Hepatocyte (in vitro differentiated cells): ENCODE measurements at regions not wholly inside any gene's neighbourhood (a gene's known extent, or its start where the extent isn't known, plus 50 kb on each side); places are given as distances from the start of the nearest gene placed in this dataset.

Source experiments
- DNase-seq: peaks from one replicate; pipeline ENCODE4 v3.0.0-alpha.2; 2016; ENCODE audit warnings: low spot score
- H2AFZ ChIP-seq: fragments of 200-600 bp; sonication (generic); 2 replicates; pipeline ENCODE4 v1.6.0; 2016; ENCODE audit warnings: antibody characterized with exemption, mild to moderate bottlenecking
- H3K27ac ChIP-seq: fragments of 200-600 bp; sonication (generic); 2 replicates; pipeline ENCODE4 v1.5.1; 2016; ENCODE audit warnings: mild to moderate bottlenecking
- H3K27me3 ChIP-seq: fragments of 200-600 bp; sonication (generic); 2 replicates; pipeline ENCODE4 v1.6.1; 2016
- H3K36me3 ChIP-seq: fragments of 200-600 bp; sonication (generic); replicated peaks from 2 replicates; pipeline ENCODE4 v1.5.1; 2016; ENCODE audit warnings: low read depth; ENCODE audit not compliant: insufficient read depth
- H3K4me1 ChIP-seq: fragments of 200-600 bp; sonication (generic); 2 replicates; pipeline ENCODE4 v1.5.1; 2016; ENCODE audit warnings: mild to moderate bottlenecking, moderate library complexity; ENCODE audit not compliant: insufficient read depth
- H3K4me2 ChIP-seq: fragments of 200-600 bp; sonication (generic); 2 replicates; pipeline ENCODE4 v1.6.0; 2016
- H3K4me3 ChIP-seq: fragments of 200-600 bp; sonication (generic); 2 replicates; pipeline ENCODE4 v1.5.1; 2016; ENCODE audit warnings: mild to moderate bottlenecking
- H3K79me2 ChIP-seq: fragments of 200-600 bp; sonication (generic); 2 replicates; pipeline ENCODE4 v1.6.0; 2017; ENCODE audit warnings: mild to moderate bottlenecking
- H3K9me2 ChIP-seq: fragments of 200-600 bp; sonication (generic); replicated peaks from 2 replicates; pipeline ENCODE4 v1.6.0; 2017; ENCODE audit warnings: mild to moderate bottlenecking; ENCODE audit not compliant: insufficient read depth
- H3K9me3 ChIP-seq: fragments of 200-600 bp; sonication (generic); 2 replicates; pipeline ENCODE4 v1.5.1; 2016; ENCODE audit warnings: low read depth, mild to moderate bottlenecking
- H4K20me1 ChIP-seq: fragments of 200-600 bp; sonication (generic); 2 replicates; pipeline ENCODE4 v1.6.0; 2016; ENCODE audit warnings: mild to moderate bottlenecking; ENCODE audit not compliant: insufficient read depth, poor library complexity, severe bottlenecking
- CTCF ChIP-seq: fragments of 200-600 bp; sonication (generic); IDR thresholded peaks from 2 replicates; pipeline ENCODE4 v1.5.1; 2016; ENCODE audit warnings: antibody characterized with exemption, mild to moderate bottlenecking; ENCODE audit not compliant: poor library complexity
- EZH2 ChIP-seq: fragments of 200-600 bp; sonication (generic); IDR thresholded peaks from 2 replicates; pipeline ENCODE4 v1.6.1; 2016; ENCODE audit warnings: antibody characterized with exemption, mild to moderate bottlenecking, borderline replicate concordance
- EZH2phosphoT487 ChIP-seq: fragments of 200-600 bp; sonication (generic); IDR thresholded peaks from one replicate; pipeline ENCODE4 v1.6.1; 2018; ENCODE audit warnings: antibody characterized with exemption, mild to moderate bottlenecking, low read depth, moderate library complexity; ENCODE audit not compliant: unreplicated experiment, severe bottlenecking
- WGBS: methylation state at CpG from one replicate; pipeline ENCODE4 v1.1.6; 2016; ENCODE audit warnings: low lambda C conversion rate; ENCODE audit errors: missing lambda C conversion rate; 5-methylcytosine and 5-hydroxymethylcytosine counted together

DNA sequence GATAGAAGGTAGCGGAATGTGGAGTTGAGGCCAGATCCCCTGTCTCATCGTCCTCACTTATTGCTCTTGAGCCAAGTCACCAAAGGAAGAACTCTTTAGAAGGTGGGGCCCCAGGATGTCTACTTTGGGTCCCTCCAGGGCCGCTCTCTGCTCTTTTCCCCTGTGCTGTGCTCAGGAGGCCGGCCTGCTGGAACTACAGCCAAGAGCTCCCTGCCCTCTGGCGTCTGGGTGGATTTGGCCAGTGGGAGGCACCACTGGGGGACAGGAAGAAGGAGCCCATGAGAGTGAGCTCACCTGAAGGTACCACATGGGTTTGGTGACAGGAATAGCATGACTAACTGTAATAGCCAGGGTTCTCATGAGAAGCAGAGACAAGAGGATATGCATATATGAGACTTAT is 97.7 kb upstream of the FAM180A start:
- H2AFZ ChIP-seq = no peak overlapping the region
- H3K4me1 ChIP-seq = no peaks in the 10 kb centered on the region
- no peaks in the 10 kb centered on the region for H3K9me3 ChIP-seq
- H3K4me3 ChIP-seq = no peak overlapping the region
- TF ChIP-seq CTCF (no peak), EZH2phosphoT487 (no peak), EZH2 (no peak)
- WGBS = 94% methylated on average over 5 of the region's 5 CpGs
- no peak for DNase-seq
- no peaks in the 10 kb centered on the region for H3K27me3 ChIP-seq
- no peaks in the 10 kb centered on the region for H4K20me1 ChIP-seq
- no peaks in the 10 kb centered on the region for H3K79me2 ChIP-seq
- H3K9me2 ChIP-seq = no peaks in the 10 kb centered on the region
- H3K27ac ChIP-seq = no peak overlapping the region
- H3K36me3 ChIP-seq = no peaks in the 10 kb centered on the region
- H3K4me2 ChIP-seq = no peak overlapping the region

DNA sequence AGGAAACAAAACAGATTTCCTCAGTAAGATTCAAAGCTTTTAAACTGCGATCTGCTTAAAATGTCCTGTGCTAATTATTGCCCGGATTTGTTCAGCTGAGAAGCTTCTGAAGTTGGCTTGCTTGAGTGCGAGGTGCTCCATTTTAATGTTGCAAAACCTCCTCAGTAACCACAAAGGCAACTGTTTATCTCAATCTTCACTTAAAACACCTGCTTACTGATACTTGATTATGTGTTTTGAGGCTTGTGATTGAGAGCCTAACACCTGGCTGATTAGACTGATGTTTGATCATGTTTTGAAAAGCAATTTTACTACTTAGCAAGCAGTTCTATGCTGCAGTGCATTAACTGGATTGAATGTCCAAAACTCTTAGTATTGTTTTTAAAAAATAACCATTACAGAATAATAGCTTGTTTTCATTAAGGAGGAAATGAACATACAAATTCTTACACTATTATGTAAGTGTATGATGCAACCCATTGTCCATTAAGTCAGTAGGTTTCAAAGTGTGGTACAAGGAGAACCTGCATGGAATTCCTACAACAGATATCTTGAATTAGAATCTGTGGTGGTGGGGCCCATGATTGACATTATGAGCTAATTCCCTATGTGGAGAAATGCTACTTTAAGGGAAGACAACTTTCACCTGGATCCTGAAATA is 96.9 kb upstream of the FAM180A start:
- TF ChIP-seq CTCF = no peak
- no peak for TF ChIP-seq EZH2phosphoT487
- TF ChIP-seq EZH2 = no peak
- no peaks in the 10 kb centered on the region for H3K27me3 ChIP-seq
- H3K9me2 ChIP-seq = no peaks in the 10 kb centered on the region
- no peaks in the 10 kb centered on the region for H3K36me3 ChIP-seq
- H3K27ac ChIP-seq = no peak overlapping the region
- no peaks in the 10 kb centered on the region for H3K79me2 ChIP-seq
- no peak for DNase-seq
- H3K4me1 ChIP-seq = no peaks in the 10 kb centered on the region
- H3K4me2 ChIP-seq = no peak overlapping the region
- 91% methylated on average over 3 of the region's 3 CpGs for WGBS
- H3K9me3 ChIP-seq = no peaks in the 10 kb centered on the region
- no peaks in the 10 kb centered on the region for H4K20me1 ChIP-seq
- H3K4me3 ChIP-seq = no peak overlapping the region
- H2AFZ ChIP-seq = no peak overlapping the region

DNA sequence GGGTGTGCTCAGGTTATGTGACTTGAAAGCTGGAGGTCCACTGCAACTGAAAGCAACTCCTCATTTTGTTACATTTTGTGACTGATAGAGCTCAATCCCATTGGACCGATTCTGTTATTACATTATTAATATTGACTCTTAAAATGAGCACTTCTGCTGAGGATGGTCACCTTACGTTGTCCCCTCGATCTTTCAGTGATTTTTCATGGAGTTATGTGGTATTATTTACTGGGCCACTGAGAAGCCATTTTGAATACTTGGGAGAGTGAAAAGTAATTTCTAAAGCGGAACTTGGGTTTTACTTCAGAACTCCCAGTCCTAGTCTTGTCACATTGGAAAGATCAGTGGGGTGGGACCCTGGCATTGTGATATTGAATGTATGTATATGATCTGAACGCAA is 96.3 kb upstream of the FAM180A start:
- no peaks in the 10 kb centered on the region for H3K79me2 ChIP-seq
- H3K4me2 ChIP-seq = no peak overlapping the region
- H3K9me2 ChIP-seq = no peaks in the 10 kb centered on the region
- no peak for DNase-seq
- TF ChIP-seq CTCF (no peak), EZH2phosphoT487 (no peak), EZH2 (no peak)
- H3K4me1 ChIP-seq = no peaks in the 10 kb centered on the region
- H3K27me3 ChIP-seq = no peaks in the 10 kb centered on the region
- H3K36me3 ChIP-seq = no peaks in the 10 kb centered on the region
- no peaks in the 10 kb centered on the region for H3K9me3 ChIP-seq
- H3K27ac ChIP-seq = no peak overlapping the region
- no peak overlapping the region for H2AFZ ChIP-seq
- 92% methylated on average over 5 of the region's 5 CpGs for WGBS
- no peak overlapping the region for H3K4me3 ChIP-seq
- H4K20me1 ChIP-seq = no peaks in the 10 kb centered on the region

- no peak for DNase-seq
- TF ChIP-seq CTCF (no peak), EZH2phosphoT487 (no peak), EZH2 (no peak)
- 93% methylated on average over 4 of the region's 4 CpGs for WGBS
Measured at GRCh38 chr7:135843214-135843613, 94.6 kb upstream of the FAM180A start.

More at GRCh38 chr7:135843214-135843613, 94.6 kb upstream of the FAM180A start:
- Histone ChIP-seq H4K20me1 (no peaks in the 10 kb centered on the region), H3K9me2 (no peaks in the 10 kb centered on the region), H3K4me2 (no peak overlapping the region), H2AFZ (no peak overlapping the region), H3K4me1 (no peaks in the 10 kb centered on the region), H3K36me3 (no peaks in the 10 kb centered on the region), H3K4me3 (no peak overlapping the region), H3K9me3 (no peaks in the 10 kb centered on the region), H3K79me2 (no peaks in the 10 kb centered on the region), H3K27me3 (no peaks in the 10 kb centered on the region), H3K27ac (no peak overlapping the region)
